TTC549 (cell line): ENCODE measurements at regions not wholly inside any gene's neighbourhood (a gene's known extent, or its start where the extent isn't known, plus 50 kb on each side); places are given as distances from the start of the nearest gene placed in this dataset.

ENCODE experiments used
- FAIRE-seq: peaks from 2 replicates; lab custom pipeline; 2012; peaks lifted over from hg19 to GRCh38; lab: Jason Lieb, UNC

DNA sequence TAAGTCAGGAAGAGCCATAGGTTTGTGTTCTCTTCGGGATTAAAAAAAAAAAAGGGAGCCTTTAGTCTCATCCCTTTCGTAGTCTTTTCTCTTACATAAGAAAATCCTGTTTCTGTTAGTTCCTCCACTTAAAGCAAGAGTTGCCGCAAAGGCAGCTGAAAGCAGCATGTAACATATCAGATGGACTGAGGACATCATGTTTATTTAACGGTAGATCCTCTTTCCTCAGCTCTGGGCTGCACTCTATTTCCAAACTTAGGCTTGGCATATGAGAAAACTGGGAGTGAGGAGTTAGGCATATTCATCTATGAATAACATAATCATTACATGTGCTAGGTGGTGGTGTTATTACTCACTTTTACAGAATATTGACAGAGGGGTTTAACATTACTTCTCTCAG is 391.2 kb downstream of the KLF12 start:
- FAIRE-seq, result no peak

DNA sequence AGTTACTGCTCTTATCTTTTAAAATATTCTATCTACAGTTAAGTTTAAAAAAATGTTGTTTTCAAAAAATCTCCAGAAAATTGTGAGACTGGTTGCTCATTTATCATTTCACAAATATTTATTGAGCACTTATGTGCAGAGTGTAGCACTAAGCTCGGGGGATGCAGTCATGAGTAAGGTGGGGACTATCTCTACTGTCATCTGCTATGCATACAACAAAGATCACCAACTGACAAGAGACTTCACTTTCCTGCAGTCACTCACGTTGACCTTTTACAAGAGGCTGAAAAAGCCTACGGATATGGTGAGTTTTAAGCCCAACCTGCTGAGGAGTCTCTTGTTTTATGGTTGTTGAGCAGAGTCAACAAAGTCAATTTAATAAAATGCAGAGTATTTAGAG is 392.5 kb downstream of the KLF12 start:
- FAIRE-seq, result no peak

DNA sequence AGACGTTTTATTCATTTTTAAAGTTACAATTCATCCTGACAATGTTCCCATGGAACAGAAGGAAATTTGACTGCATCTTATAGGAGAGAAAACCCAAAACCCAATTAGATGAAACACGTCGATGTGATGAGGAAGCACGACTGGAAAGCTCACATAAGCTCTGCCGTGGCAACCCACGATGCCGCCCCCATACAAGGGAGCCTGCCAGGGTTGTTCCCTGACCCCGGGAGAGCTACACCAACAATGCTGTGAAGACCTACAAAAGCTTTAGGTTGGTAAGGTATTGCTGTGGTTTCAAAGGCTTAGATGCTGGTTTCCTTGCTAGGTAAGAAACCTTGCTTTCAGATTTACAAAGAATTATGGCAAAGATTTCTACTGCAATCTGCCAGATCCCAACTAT is 393.1 kb downstream of the KLF12 start:
- FAIRE-seq, result no peak

DNA sequence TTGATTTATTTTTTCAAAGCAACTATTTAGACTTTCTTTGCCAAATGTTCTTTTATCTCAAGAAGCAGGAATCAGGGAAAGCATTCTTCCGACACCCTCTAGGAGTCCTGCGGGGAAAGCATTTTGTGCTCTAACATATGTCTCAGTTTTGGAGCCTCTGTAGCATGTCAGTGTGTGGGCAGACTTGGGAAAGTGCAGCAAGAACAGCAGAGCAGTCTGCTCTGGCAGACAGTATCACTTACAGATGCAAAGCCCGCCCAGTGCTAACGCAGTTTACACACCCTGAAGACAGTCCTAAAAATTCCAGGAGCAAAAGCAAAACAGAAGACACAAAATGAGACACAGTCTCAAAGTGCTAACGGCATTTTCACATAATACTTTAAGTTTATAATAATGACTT is 393.5 kb downstream of the KLF12 start:
- FAIRE-seq, result no peak

DNA sequence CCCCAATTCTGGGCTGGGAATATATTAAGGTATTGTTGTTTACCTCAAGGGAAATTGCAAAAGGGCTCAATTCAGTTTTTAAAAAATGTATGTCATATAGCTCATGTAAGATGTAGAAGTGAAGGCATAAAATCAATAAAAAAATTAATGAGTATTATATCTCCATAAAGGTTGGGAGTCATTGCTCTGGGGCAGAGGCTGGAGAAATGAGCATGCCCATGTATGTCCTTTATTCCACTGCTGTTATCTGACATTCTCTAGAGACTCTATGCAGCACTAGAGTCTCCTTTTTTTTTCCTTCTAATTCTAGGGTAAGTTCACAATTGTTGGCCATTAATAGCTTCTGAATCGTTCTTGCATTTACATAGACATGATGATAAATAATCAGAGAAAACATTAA is 394.8 kb downstream of the KLF12 start:
- FAIRE-seq, result no peak

DNA sequence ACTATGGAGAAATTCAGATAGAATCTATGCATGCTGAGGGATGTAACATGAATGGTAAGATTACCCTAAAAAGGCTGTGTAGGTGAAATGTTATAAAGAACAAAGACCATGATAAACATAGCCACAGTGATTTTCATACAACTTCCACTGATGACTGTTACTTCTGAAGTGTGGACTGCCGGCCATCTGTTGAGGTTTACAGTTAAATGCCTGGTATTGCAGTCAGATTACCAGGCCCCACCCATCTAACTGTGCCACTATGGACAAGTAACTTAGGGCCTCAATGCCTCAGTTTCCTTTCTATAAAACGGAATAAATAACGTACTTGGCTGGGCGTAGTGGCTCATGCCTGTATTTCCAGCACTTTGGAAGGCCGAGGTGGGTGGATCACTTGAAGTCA is 395.6 kb downstream of the KLF12 start:
- FAIRE-seq, result no peak

DNA sequence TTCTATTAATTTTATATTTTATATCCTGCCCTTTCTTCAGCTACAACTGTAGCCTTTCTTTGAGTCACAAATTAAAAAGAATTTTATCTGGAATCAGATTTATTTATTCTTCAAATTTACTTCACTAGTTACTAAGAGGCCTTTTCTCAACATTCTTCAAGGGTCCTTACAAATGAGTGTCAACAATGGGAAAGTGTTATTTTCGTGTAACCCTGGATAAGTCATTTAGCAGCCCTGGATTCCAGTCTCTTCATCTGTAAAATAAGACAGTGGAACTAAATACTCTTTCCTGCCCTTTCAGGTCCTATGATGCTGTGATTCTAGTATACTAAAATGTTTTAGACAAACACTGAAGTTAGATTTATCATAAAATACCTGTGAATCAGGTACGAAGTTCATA is 397.0 kb downstream of the KLF12 start:
- no peak for FAIRE-seq

DNA sequence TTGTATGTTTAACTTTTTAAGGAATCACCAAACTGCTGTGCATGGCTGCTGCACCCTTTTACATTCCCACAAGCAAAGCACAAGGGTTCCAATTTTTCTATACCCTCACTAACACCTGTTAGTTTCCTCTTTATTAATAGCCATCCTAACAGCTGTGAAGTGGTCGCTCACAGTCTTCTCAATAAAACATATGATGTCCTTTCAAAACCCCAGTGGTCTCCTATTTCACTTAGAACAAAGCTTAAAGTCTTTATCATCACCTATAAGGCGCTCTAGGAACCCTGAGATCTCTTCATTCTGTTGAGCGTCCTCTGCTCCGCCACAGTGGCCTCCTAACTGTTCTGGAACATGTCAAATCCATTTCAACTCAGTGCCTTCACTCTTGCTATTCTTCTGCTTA is 400.5 kb downstream of the KLF12 start:
- FAIRE-seq, result no peak

DNA sequence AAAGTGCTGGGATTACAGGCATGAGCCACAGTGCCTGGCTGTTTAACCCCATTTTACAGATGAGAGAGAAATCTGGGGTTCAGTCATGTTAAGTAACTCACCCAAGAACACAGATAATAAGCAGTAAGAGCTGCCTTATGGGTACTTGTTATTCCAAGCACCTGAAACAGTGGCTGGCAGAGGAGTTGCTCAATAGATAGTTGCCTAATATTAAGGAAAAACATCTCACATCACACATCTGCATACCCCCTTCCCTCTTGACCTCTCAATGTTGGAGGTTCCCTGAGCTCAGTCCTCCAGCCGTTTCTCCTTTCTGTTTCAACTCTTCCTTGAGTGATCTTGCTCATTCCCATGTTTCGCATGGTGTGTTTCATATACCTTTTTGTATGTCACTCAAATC is 401.9 kb downstream of the KLF12 start:
- FAIRE-seq, result no peak

DNA sequence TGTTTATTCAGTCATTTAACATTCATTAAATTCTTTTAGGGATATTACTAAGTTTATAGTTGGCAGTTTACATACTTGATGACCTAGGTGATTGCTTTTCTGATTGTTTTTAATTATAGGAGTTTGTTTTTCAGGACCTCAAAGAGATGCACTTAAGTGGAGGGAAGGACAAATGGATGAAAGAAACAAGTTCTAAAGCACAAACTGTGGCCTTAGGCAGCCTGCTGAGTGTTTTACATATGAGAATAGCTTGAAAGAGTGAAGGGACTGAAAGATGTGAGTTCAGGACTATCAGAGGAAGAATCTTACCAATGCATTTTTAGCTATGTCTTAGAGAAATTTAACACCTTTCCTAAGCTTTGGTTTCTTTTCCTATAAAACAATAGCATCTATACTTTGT is 402.6 kb downstream of the KLF12 start:
- FAIRE-seq, result no peak

DNA sequence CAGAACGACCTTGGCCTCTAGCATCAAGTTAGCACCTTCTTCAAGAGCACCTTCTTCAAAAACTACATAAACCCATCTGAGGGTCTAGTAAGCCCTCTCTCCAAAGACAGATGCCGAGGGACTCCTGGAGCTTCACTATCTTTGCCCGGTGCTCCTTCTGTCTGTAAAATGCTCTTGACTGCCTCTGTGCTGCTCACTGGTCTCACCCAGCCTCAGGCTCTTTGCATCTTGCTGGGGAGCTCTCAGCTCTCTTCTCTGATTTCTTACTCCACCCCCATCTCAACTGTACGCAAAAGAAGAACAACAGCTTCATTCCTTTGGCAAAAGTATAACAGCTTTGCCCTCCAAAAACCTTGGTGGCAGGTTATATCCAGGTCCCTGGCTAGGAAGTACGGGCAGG is 404.2 kb downstream of the KLF12 start:
- no peak for FAIRE-seq

DNA sequence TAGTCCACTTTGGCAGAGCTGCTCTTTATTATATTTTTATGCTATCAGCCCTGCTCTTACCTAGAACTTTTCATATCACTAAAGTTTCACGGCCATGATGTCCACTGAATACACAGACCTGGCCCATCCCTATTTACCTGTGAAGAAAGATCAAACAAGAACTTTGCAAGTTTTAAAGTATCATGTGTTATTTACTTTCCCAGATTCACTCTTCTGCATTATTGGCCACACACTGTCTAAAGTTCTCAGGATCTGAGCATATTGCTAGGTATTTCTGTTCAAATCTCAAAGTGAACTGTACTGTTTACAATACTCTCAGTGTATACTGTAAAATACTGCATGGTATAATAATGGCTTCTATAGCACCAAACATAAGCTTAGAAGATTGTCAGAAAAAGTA is 405.2 kb downstream of the KLF12 start:
- no peak for FAIRE-seq

DNA sequence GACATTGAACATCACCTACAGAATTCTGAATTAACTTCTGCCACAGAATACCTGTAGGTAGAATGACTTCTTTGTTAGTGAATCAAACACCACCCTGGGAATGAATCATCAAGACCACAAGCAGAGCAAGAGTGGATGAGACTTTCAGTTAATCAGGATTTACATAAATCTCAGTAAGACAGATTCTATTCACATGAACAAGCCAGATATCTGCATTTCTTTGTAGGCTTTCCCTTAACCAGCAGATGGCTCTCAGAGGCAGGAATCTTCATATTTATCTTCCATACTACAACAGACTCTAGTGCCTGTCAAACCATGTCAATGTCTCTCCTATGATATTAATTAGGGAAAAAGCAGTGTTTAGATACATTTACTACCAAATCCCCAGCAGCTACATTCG is 412.1 kb downstream of the KLF12 start:
- FAIRE-seq, result no peak

DNA sequence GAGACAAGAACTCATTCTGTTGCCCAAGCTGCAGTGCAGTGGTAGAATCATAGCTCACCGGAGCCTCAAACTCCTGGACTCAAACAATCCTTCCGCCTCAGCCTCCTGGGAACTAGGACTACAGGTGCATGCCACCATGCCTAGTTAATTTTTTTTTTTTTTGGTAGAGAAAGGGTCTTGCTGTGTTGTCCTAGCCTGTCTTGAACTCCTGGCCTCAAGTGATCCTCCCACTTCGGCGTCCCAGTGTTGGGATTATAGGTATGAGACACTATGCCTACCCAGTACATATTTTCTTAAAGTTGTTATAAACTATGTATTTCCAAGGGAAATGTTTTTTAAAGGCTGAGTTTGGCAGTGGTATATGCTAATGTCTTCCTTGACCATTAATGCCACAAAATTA is 412.6 kb downstream of the KLF12 start:
- no peak for FAIRE-seq

DNA sequence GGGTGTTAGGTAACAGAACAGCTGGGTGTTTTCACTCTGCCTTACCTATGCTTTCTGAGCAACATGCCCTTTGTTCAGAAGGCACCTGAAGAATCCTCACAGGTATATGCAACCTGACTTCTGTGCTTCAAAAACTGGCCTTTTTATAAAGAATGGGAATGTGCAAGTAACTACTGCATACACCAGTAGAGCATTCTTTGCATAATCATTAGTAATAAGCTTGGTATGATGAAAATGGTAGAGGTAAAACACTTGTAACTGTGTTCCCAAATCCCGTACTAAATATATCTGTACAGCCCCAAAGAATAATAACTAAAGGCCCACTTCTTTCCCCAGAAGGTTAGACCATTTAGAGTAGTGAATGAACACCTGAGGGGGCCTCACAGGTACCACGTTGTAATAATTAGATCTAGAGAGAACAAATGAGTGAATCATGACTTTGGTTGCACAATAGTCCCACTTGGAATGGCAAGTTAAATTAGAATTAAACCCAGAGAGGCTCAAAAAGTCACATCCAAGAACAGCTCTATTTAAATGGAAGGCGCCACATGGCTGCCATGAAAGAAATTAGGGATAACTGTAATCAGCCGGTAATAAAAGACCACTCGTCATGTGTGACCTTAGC is 413.9 kb downstream of the KLF12 start:
- FAIRE-seq, result no peak

DNA sequence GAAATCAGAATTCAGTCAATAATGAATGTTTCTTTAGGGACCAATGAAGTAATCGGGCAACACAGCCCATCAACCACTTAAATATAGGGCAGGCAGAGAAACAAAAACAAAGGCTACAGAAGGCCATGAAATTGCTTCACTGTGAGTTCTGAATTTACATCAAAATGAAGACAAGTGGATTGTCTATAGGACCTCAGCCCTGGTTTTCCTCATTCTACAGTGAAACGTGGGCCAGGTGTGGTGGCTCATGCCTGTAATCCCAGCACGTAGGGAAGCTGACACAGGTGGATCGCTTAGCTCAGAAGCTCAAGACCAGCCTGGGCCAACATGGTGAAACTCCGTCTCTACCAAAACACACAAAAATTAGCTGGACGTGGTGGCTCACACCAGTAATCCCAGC is 416.0 kb downstream of the KLF12 start:
- FAIRE-seq, result no peak

DNA sequence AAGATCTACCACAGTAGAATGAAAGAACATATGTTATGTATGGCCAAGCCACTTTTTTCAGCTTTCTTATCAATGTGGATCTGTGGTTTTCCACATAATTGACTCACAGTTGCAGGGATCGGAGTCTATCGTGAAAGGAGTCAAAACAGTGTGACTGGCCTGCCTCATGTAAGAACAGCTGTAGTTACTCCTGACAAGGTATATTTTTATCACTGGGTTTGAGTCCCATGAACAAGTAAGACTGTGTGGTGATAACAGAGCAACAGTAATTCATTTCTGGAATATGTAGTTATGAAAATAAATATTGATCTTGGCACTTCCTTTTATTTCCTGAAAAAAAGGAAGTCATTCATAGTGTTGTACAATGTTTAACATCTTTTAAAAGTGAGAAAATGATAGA is 416.6 kb downstream of the KLF12 start:
- no peak for FAIRE-seq

DNA sequence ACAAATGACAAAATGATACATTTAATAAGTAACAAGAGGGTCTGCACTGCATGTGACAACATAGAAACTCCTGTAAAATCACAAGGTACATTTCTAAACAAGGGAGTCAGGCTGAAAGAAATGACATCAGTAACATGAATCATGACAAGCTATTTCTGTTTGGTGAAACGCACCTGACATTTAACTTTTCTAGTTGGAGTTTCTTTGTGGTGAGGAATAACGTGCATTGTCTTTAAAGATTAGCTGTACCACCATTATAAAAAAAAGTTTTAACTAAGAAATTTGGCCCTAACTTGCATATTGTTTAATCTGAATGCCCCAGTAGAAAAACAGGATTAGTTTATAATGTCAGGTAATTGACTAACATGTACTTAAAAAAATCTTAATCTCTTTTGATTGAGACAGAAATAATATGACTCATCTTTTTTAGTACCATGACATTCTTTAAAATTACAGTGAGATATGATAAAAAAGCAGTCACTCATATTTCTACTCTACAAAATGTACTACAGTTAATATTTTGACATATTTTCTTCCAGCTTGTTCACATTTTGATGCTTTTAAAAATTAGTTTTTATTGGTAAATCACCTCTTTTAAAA is 418.2 kb downstream of the KLF12 start:
- no peak for FAIRE-seq

DNA sequence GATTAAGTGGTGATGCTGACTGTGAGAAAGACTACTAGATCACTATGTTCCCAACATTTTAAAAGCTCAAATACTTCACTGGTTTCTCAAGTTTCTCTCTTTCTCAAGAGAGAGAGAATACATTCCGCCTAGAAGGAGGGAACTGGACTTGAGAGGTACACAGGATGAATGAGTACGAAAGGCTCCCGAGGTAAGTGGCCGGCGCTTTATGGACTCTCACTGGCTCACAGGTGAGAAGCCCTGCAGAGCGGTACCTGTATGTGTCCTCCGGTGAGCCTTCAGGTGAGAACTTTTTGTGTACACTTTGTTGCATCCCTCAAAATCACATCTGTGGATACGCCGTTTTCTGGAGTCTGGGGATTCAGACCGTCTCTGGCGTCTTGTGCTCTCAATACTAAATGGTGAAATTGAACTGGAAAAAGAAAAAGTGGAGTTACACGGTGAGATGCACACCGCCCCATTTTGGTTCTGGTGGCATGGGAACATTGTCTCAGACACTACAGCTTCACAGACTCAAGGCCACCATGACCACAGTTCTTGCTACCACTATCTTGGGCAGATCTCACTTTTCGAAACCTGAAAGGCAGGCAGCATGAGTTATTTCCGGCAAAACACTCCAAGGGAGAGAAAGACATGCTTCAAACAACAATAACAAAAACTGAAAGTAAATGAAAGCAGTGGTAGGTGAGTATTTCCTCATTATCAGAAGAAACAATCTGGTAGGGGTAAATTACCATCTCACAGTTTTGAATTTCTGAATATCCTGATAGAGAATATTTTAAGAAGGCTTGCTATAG is 418.9 kb downstream of the KLF12 start:
- no peak for FAIRE-seq

DNA sequence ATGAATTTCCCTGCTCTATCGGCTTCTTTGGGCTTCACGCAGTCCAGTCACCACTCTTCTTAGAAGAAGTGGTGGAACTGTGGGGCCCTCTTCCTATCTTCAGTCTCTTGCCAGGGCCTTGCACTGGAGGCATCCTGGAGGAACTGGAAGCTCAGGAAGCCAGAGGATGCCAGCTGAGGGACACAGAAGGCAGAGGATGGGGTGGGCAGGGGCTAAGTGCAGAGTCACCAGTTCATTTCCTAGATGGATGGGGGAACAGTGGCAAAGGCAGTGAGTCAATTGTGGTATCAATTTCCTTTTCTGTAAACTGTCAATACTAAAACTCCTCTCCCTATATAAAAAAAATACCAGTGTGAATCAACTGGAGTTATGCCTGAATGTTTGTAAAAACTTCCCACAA is 419.7 kb downstream of the KLF12 start:
- no peak for FAIRE-seq

DNA sequence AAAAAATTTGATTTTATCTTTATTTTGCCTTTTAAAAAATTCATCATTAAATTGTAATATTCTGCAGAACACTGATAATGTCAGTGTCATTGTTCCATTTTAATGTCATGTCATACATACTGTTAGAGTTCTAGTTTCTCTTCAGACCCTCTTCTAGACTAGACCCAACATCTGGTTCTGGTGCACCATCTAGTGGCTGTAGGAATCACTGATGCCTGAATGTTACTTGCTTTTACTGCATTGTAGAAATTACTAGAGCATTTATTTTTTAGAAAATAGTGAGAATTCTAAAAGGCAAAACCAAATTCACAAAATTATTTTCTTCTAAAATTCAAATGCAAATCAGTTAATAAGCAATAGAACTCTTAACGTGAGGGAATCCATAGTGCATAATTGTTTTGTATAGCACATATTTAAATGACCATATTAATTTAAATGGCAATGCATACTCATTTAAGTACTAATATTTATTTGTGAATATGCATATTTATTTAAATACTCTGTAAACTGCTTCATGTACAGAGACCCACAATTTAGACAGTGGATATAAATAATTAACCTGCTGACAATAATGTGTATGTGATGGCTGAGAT is 425.7 kb downstream of the KLF12 start:
- peak; percentile 92 for FAIRE-seq

DNA sequence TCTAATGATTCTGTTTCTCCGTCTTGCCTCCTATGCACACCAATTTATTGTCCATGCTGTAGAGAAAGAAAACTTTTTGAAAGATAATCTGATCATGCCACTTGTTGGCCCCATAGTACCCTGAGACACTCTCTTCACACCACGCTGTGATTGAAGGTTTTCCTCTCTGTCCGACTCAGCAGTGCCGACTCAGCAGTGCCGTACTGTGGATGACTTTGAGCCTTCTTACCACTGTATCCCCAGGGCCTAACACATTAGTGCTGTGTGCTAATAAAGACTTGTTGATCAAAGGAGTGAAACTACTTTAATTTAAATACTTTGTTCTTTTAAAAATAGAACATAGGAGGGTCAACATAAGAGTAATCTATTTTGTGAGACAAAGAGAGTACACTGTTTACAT is 429.6 kb downstream of the KLF12 start:
- no peak for FAIRE-seq

DNA sequence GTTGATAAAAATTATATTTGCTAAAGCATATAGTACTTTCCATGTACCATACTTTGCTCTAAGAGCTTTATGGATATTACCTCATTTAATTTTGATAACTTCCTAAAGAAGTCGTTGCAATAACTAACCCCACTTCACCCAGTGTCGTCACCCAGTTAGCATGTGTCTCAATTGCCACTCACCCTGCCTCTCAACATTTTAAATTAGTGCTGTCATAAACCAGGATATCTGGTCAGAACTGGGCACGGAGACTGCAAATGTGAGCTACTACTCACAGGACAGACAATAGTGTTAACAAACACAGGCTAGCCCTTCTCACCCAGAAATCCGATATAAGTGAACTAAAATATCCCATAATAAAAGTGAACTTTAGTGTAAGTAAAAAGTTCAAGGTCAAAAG is 430.6 kb downstream of the KLF12 start:
- no peak for FAIRE-seq
